ENCODE measurements at regions not wholly inside any gene's neighbourhood (a gene's known extent, or its start where the extent isn't known, plus 50 kb on each side); places are given as distances from the start of the nearest gene placed in this dataset.

- TF ChIP-seq CTCF (conservative IDR thresholded peaks at IDR 0.05; ENCODE audit: low read length): no peak
- H3K4me3 ChIP-seq (ENCODE audit: low read length): no peak overlapping the region
- no peak for DNase-seq (ENCODE audit: low read depth)
These were observed 463.7 kb downstream of the KCNT2 start for GRCh38 chr1:196144588-196144987.

GRCh38 chr1:196143602-196144342, 464.5 kb downstream of the KCNT2 start:
- no peak overlapping the region for H3K4me3 ChIP-seq (ENCODE audit: low read length)
- TF ChIP-seq CTCF (conservative IDR thresholded peaks at IDR 0.05; ENCODE audit: low read length): no peak
- DNase-seq (ENCODE audit: low read depth): no peak

- DNase-seq (ENCODE audit: low read depth): no peak
- H3K4me3 ChIP-seq (ENCODE audit: low read length): no peak overlapping the region
- TF ChIP-seq CTCF (conservative IDR thresholded peaks at IDR 0.05; ENCODE audit: low read length): no peak
These were observed 466.1 kb downstream of the KCNT2 start for GRCh38 chr1:196142111-196142640.

GRCh38 chr1:196136396-196136795, 471.8 kb downstream of the KCNT2 start:
- DNase-seq (ENCODE audit: low read depth): no peak
- no peak overlapping the region for H3K4me3 ChIP-seq (ENCODE audit: low read length)
- no peak for TF ChIP-seq CTCF (conservative IDR thresholded peaks at IDR 0.05; ENCODE audit: low read length)

GRCh38 chr1:196131691-196132090, 476.5 kb downstream of the KCNT2 start:
- no peak overlapping the region for H3K4me3 ChIP-seq (ENCODE audit: low read length)
- no peak for TF ChIP-seq CTCF (conservative IDR thresholded peaks at IDR 0.05; ENCODE audit: low read length)
- no peak for DNase-seq (ENCODE audit: low read depth)

- no peak for DNase-seq (ENCODE audit: low read depth)
- no peak overlapping the region for H3K4me3 ChIP-seq (ENCODE audit: low read length)
- no peak for TF ChIP-seq CTCF (conservative IDR thresholded peaks at IDR 0.05; ENCODE audit: low read length)
These were observed 479.4 kb downstream of the KCNT2 start for GRCh38 chr1:196128835-196129234.

- no peak overlapping the region for H3K4me3 ChIP-seq (ENCODE audit: low read length)
- no peak for TF ChIP-seq CTCF (conservative IDR thresholded peaks at IDR 0.05; ENCODE audit: low read length)
- DNase-seq (ENCODE audit: low read depth): no peak
These were observed 487.1 kb downstream of the KCNT2 start for GRCh38 chr1:196121181-196121580.
